HEK293T (cell line): ENCODE measurements at regions not wholly inside any gene's neighbourhood (a gene's known extent, or its start where the extent isn't known, plus 50 kb on each side); places are given as distances from the start of the nearest gene placed in this dataset.

Experiments used
- CTBP1 ChIP-seq: fragments of 450-650 bp; IDR thresholded peaks from 2 replicates; pipeline ENCODE4 v1.6.1; 2016; ENCODE audit warnings: borderline replicate concordance
- ELF4 ChIP-seq: fragments of 450-650 bp; IDR thresholded peaks from 2 replicates; pipeline ENCODE4 v1.6.1; 2017; ENCODE audit warnings: antibody characterized with exemption
- FOXK2 ChIP-seq: fragments of 450-650 bp; IDR thresholded peaks from 2 replicates; pipeline ENCODE4 v1.6.1; 2016; ENCODE audit warnings: mild to moderate bottlenecking
- FOXM1 ChIP-seq: fragments of 450-650 bp; IDR thresholded peaks from 2 replicates; pipeline ENCODE4 v1.6.1; 2017; ENCODE audit warnings: mild to moderate bottlenecking, borderline replicate concordance
- L3MBTL2 ChIP-seq: fragments of 450-650 bp; conservative IDR thresholded peaks from 2 replicates; pipeline ENCODE4 v1.6.1; 2016; ENCODE audit warnings: mild to moderate bottlenecking
- NFRKB ChIP-seq: fragments of 450-650 bp; IDR thresholded peaks from 2 replicates; pipeline ENCODE4 v1.6.1; 2016; ENCODE audit warnings: mild to moderate bottlenecking, moderate library complexity
- SP1 ChIP-seq: fragments of 450-650 bp; IDR thresholded peaks from 2 replicates; pipeline ENCODE4 v1.6.1; 2017
- TARDBP ChIP-seq: fragments of 450-650 bp; IDR thresholded peaks from 2 replicates; pipeline ENCODE4 v1.6.1; 2016
- ZNF384 ChIP-seq: fragments of 450-650 bp; IDR thresholded peaks from 2 replicates; pipeline ENCODE4 v1.6.1; 2016
- TF ChIP-seq, protein P1 (sequence below): fragments of 450-650 bp; IDR thresholded peaks from 2 replicates; pipeline ENCODE4 v1.6.1; 2016

DNA sequence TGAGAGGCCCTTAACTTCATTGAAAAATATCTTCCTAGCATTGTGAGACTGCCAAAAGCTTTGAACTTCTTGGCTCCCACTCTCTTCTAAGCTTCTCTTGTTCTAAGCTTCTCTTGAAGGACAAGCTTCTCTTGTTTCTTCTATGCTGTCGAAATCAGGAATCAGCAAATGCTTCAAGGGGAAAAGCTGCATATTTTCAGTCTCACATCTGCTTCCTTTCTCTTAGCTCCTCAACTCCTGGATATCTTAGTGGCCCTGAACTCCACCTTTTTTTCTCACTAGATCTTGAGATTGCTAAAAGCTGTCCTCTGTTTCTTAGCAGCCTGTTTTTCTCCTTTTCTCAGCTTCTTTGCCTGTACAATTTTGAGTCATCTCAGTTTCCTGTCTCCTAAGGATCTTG is 73.0 kb downstream of the NEUROD6 start:
- TF ChIP-seq FOXM1 (no peak), ZNF384 (no peak), CTBP1 (no peak), FOXK2 (no peak), L3MBTL2 (no peak), ELF4 (no peak), NFRKB (no peak), SP1 (no peak), TARDBP (no peak)
- TF ChIP-seq, protein P1, sequence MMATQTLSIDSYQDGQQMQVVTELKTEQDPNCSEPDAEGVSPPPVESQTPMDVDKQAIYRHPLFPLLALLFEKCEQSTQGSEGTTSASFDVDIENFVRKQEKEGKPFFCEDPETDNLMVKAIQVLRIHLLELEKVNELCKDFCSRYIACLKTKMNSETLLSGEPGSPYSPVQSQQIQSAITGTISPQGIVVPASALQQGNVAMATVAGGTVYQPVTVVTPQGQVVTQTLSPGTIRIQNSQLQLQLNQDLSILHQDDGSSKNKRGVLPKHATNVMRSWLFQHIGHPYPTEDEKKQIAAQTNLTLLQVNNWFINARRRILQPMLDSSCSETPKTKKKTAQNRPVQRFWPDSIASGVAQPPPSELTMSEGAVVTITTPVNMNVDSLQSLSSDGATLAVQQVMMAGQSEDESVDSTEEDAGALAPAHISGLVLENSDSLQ = no peak
